GM12878 (cell line): ENCODE measurements at regions not wholly inside any gene's neighbourhood (a gene's known extent, or its start where the extent isn't known, plus 50 kb on each side); places are given as distances from the start of the nearest gene placed in this dataset.

Experiments
- ATAC-seq: fragments of 200-7000 bp; cut with Tn5 transposase; 3 replicates; pipeline ENCODE4 v1.9.1; 2020; ENCODE audit warnings: mild to moderate bottlenecking, moderate library complexity
- BruUV-seq: library from RNA; stranded (reverse); fragments of 400-500 nt; replicated peaks from 2 replicates; lab custom pipeline; 2021; lab: Mats Ljungman, UMichigan
- CTCF ChIA-PET: fragments of 300-600 bp; sonication (Branson Sonifier 250); formaldehyde crosslinking; extraction: SDS; loops from one replicate; lab custom pipeline; 2021; ENCODE audit warnings: inconsistent platforms; lab: Yijun Ruan, JAX
- POLR2A ChIA-PET: fragments of 350-600 bp; formaldehyde crosslinking; extraction: SDS; loops from one replicate; lab custom pipeline; 2021; ENCODE audit warnings: inconsistent platforms; lab: Charles Lee
- RAD21 ChIA-PET: fragments of 300-600 bp; sonication (Branson Sonifier 250); formaldehyde crosslinking; loops from one replicate; lab custom pipeline; 2023; ENCODE audit warnings: antibody characterized with exemption; ENCODE audit not compliant: unreplicated experiment; lab: Charles Lee
- SMC1A ChIA-PET: fragments of 300-600 bp; sonication (Branson Sonifier 250); formaldehyde crosslinking; loops from one replicate; lab custom pipeline; 2023; ENCODE audit not compliant: unreplicated experiment, uncharacterized antibody; lab: Charles Lee
- DNase-seq: peaks from one replicate; pipeline ENCODE4 v3.0.0-alpha.2; 2011; ENCODE audit warnings: low read depth, low spot score
- FAIRE-seq: peaks from 3 replicates; lab custom pipeline; 2011; peaks lifted over from hg19 to GRCh38; lab: Jason Lieb, UNC
- H2AFZ ChIP-seq: 2 replicates; pipeline ENCODE4 v1.6.0; 2011; ENCODE audit warnings: low read depth, low read length, control low read depth; ENCODE audit not compliant: control insufficient read depth
- H3K27ac ChIP-seq: 2 replicates; pipeline ENCODE4 v1.5.1; 2011; ENCODE audit warnings: control low read depth; ENCODE audit not compliant: control insufficient read depth, insufficient read depth
- H3K27me3 ChIP-seq, 2 experiments: replicated peaks in 1 of 2; 2 replicates each; pipeline versions ENCODE4 v1.6.0 to v1.6.1; 2011; ENCODE audit warnings: low read length in 1 of 2; ENCODE audit not compliant: control insufficient read depth in 2 of 2, insufficient read depth in 2 of 2
- H3K36me3 ChIP-seq, 2 experiments: 2 replicates each; pipeline ENCODE4 v1.5.1; 2011; ENCODE audit warnings: low read length in 1 of 2; ENCODE audit not compliant: control insufficient read depth in 2 of 2, insufficient read depth in 2 of 2
- H3K4me1 ChIP-seq: 2 replicates; pipeline ENCODE4 v1.6.1; 2011; ENCODE audit warnings: mild to moderate bottlenecking, low read length, moderate library complexity, mixed read lengths; ENCODE audit not compliant: control insufficient read depth, insufficient read depth
- H3K4me2 ChIP-seq: 2 replicates; pipeline ENCODE4 v1.6.0; 2011; ENCODE audit warnings: control low read depth; ENCODE audit not compliant: control insufficient read depth, insufficient read depth
- H3K4me3 ChIP-seq: fragments of 200-600 bp; sonication (generic); 2 replicates; pipeline ENCODE4 v1.5.1; 2016
- H3K79me2 ChIP-seq: 2 replicates; pipeline ENCODE4 v1.6.0; 2011; ENCODE audit warnings: low read length; ENCODE audit not compliant: control insufficient read depth, insufficient read depth
- H3K9ac ChIP-seq: 2 replicates; pipeline ENCODE4 v1.8.0; 2011; ENCODE audit warnings: low read length, control low read depth, mixed read lengths; ENCODE audit not compliant: control insufficient read depth, insufficient read depth
- H3K9me3 ChIP-seq: replicated peaks from 3 replicates; pipeline ENCODE4 v1.5.1; 2011; ENCODE audit warnings: mild to moderate bottlenecking, low read length; ENCODE audit not compliant: control insufficient read depth, insufficient read depth
- H4K20me1 ChIP-seq: 2 replicates; pipeline ENCODE4 v1.6.0; 2011; ENCODE audit not compliant: control insufficient read depth, insufficient read depth
- FOXM1 ChIP-seq: IDR thresholded peaks from 2 replicates; pipeline ENCODE4 v1.6.1; 2012; ENCODE audit warnings: low read depth, mild to moderate bottlenecking, inconsistent platforms, low read length, moderate library complexity
- GABPA ChIP-seq: IDR thresholded peaks from 2 replicates; pipeline ENCODE4 v1.6.1; 2014; ENCODE audit warnings: antibody characterized with exemption, low read depth, mild to moderate bottlenecking, inconsistent platforms
- HDAC2 ChIP-seq: fragments of 200-600 bp; sonication (generic); IDR thresholded peaks from 2 replicates; pipeline ENCODE4 v1.6.1; 2017
- LARP7 ChIP-seq: fragments of 450-650 bp; IDR thresholded peaks from 2 replicates; pipeline ENCODE4 v1.6.1; 2017; ENCODE audit warnings: mild to moderate bottlenecking
- MEF2A ChIP-seq: IDR thresholded peaks from 2 replicates; pipeline ENCODE4 v1.6.1; 2011; ENCODE audit warnings: low read depth, mild to moderate bottlenecking, low read length, moderate library complexity; ENCODE audit not compliant: insufficient read depth
- WGBS: methylation state at CpG from one replicate; pipeline ENCODE4 v1.1.6; 2016; ENCODE audit warnings: low lambda C conversion rate; ENCODE audit not compliant: insufficient replicate concordance, insufficient coverage; ENCODE audit errors: missing lambda C conversion rate; 5-methylcytosine and 5-hydroxymethylcytosine counted together
- in situ Hi-C: fragments of 300-500 bp; cut with MboI; formaldehyde crosslinking; loops from 9 replicates; pipeline ENCODE4 v1.14.3; 2018; ENCODE audit warnings: mixed read lengths
- intact Hi-C: fragments of 100-400 bp; cut with micrococcal nuclease; formaldehyde crosslinking; loops from one replicate; pipeline ENCODE4 v1.14.2; 2022; ENCODE audit not compliant: unreplicated experiment
- TF ChIP-seq, protein P1 (sequence below): fragments of 450-650 bp; IDR thresholded peaks from 2 replicates; pipeline ENCODE4 v1.6.1; 2016; ENCODE audit warnings: mild to moderate bottlenecking, moderate library complexity, borderline replicate concordance
- TF ChIP-seq, protein P2 (sequence below): IDR thresholded peaks from 2 replicates; pipeline ENCODE4 v1.6.1; 2012; ENCODE audit warnings: low read depth, low read length, improper control_type of control experiment

DNA sequence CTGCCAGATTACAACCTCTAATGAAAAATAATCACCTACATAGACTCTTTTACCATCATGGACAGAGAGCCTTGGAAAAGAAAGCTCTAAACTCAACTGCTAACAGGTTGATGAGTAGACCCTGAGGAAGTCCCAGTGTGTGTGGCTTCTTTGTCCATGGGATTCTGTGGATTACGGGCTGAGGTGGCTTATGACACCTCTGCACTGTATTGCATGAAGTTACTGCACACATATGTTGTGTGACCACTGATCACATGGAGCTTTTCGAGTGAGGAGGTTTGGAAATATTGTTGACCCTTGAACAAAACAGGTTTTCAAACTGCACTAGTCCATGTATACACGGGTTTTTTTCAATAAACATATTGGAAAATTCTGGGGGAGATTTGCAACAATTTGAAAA is 124.4 kb downstream of the RIN2 start:
- ChIA-PET RAD21 (interaction anchor here (1.1 kb wide), 1 partner anchor 67 kb away, joined by 4 read pairs; no protein-coding TSS in a partner anchor), POLR2A (no interaction called here), SMC1A (interaction anchor here (1.1 kb wide), 1 partner anchor 102 kb away, joined by 3 read pairs; no protein-coding TSS in a partner anchor), CTCF (interaction anchor here (0.8 kb wide), 1 partner anchor 46 kb away, joined by 3 read pairs; no protein-coding TSS in a partner anchor)
- BruUV-seq = no TSS peak
- H3K9ac ChIP-seq = no peak overlapping the region
- intact Hi-C loops = loop anchor here (10.0 kb wide), 2 partner anchors 98 to 188 kb away; no protein-coding TSS in a partner anchor
- FAIRE-seq = no peak
- 6% methylated on average over 3 of the region's 3 CpGs for WGBS
- H3K27me3 ChIP-seq = no peaks in the 10 kb centered on the region; a peak in 3 of 4 replicates
- no peak for DNase-seq
- H2AFZ ChIP-seq = no peak overlapping the region
- no peak for ATAC-seq
- no peak overlapping the region for H3K4me3 ChIP-seq
- TF ChIP-seq, protein P1, sequence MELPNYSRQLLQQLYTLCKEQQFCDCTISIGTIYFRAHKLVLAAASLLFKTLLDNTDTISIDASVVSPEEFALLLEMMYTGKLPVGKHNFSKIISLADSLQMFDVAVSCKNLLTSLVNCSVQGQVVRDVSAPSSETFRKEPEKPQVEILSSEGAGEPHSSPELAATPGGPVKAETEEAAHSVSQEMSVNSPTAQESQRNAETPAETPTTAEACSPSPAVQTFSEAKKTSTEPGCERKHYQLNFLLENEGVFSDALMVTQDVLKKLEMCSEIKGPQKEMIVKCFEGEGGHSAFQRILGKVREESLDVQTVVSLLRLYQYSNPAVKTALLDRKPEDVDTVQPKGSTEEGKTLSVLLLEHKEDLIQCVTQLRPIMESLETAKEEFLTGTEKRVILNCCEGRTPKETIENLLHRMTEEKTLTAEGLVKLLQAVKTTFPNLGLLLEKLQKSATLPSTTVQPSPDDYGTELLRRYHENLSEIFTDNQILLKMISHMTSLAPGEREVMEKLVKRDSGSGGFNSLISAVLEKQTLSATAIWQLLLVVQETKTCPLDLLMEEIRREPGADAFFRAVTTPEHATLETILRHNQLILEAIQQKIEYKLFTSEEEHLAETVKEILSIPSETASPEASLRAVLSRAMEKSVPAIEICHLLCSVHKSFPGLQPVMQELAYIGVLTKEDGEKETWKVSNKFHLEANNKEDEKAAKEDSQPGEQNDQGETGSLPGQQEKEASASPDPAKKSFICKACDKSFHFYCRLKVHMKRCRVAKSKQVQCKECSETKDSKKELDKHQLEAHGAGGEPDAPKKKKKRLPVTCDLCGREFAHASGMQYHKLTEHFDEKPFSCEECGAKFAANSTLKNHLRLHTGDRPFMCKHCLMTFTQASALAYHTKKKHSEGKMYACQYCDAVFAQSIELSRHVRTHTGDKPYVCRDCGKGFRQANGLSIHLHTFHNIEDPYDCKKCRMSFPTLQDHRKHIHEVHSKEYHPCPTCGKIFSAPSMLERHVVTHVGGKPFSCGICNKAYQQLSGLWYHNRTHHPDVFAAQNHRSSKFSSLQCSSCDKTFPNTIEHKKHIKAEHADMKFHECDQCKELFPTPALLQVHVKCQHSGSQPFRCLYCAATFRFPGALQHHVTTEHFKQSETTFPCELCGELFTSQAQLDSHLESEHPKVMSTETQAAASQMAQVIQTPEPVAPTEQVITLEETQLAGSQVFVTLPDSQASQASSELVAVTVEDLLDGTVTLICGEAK = no peak
- TF ChIP-seq, all 136 proteins: peak for 0
- H3K27ac ChIP-seq = no peak overlapping the region
- H4K20me1 ChIP-seq = no peaks in the 10 kb centered on the region
- in situ Hi-C loops = no loop called here
- H3K36me3 ChIP-seq = no peaks in the 10 kb centered on the region
- H3K4me1 ChIP-seq = no peaks in the 10 kb centered on the region
- H3K4me2 ChIP-seq = no peak overlapping the region
- H3K9me3 ChIP-seq = no peaks in the 10 kb centered on the region
- no peaks in the 10 kb centered on the region for H3K79me2 ChIP-seq

DNA sequence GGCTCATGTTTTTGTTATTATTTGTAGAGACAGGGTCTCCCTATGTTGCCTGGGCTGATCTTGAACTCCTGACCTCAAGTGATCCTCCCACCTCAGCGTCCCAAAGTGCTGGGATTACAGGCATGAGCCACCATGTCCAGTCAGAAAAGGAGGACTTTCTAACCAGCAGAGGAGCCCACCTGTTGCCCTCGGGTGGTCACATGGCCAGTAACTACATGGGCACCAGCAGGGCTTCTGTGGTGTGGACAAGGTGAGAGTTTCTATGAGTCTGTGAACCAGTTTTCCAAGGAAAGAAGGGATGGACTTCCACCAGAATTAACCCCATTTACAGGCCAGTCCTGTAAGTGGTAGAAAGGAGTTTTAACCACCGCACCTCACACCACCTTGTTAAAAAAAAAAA is 125.4 kb downstream of the RIN2 start:
- BruUV-seq = no TSS peak
- ChIA-PET SMC1A (no interaction called here), RAD21 (no interaction called here), CTCF (no interaction called here), POLR2A (no interaction called here)
- in situ Hi-C loops = no loop called here
- no peak overlapping the region for H3K9ac ChIP-seq
- no peaks in the 10 kb centered on the region; a peak in 2 of 4 replicates for H3K27me3 ChIP-seq
- TF ChIP-seq LARP7 (no peak), MEF2A (no peak), HDAC2 (no peak), FOXM1 (no peak), GABPA (no peak)
- TF ChIP-seq, protein P2, sequence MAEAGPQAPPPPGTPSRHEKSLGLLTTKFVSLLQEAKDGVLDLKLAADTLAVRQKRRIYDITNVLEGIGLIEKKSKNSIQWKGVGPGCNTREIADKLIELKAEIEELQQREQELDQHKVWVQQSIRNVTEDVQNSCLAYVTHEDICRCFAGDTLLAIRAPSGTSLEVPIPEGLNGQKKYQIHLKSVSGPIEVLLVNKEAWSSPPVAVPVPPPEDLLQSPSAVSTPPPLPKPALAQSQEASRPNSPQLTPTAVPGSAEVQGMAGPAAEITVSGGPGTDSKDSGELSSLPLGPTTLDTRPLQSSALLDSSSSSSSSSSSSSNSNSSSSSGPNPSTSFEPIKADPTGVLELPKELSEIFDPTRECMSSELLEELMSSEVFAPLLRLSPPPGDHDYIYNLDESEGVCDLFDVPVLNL = no peak
- WGBS = 33% methylated on average over 3 of the region's 3 CpGs
- FAIRE-seq (no peak), DNase-seq (no peak), ATAC-seq (no peak)
- H3K4me2 ChIP-seq = no peak overlapping the region
- H3K9me3 ChIP-seq = no peaks in the 10 kb centered on the region
- H3K36me3 ChIP-seq = no peaks in the 10 kb centered on the region
- no peaks in the 10 kb centered on the region for H3K79me2 ChIP-seq
- H3K4me3 ChIP-seq = no peak overlapping the region
- intact Hi-C loops = loop anchor here (10.0 kb wide), 2 partner anchors 99 to 189 kb away; no protein-coding TSS in a partner anchor
- H2AFZ ChIP-seq = no peak overlapping the region
- no peaks in the 10 kb centered on the region for H4K20me1 ChIP-seq
- H3K4me1 ChIP-seq = no peaks in the 10 kb centered on the region
- no peak overlapping the region for H3K27ac ChIP-seq
